ENCODE measurements at regions not wholly inside any gene's neighbourhood (a gene's known extent, or its start where the extent isn't known, plus 50 kb on each side); places are given as distances from the start of the nearest gene placed in this dataset.

DNA sequence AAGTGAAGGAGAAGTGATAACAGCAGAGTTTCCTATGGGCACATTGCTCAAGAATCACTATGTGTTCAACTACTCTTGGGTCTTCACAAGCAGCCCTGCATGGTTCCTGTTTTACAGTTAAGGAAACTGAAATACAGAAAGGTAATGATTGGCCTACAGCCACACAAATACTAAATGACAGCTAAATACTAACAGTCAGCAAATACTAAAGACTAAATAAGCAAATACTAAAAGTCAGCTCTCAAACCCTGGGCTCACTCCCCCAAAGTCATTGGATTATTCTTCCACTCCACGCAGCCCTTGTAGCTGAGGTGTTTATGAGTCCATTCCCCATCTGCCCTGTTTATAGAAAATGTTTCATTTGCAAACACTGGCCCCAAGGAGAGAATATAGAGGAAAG lies 372.7 kb upstream of the CDH11 start:
- TF ChIP-seq, protein P1, sequence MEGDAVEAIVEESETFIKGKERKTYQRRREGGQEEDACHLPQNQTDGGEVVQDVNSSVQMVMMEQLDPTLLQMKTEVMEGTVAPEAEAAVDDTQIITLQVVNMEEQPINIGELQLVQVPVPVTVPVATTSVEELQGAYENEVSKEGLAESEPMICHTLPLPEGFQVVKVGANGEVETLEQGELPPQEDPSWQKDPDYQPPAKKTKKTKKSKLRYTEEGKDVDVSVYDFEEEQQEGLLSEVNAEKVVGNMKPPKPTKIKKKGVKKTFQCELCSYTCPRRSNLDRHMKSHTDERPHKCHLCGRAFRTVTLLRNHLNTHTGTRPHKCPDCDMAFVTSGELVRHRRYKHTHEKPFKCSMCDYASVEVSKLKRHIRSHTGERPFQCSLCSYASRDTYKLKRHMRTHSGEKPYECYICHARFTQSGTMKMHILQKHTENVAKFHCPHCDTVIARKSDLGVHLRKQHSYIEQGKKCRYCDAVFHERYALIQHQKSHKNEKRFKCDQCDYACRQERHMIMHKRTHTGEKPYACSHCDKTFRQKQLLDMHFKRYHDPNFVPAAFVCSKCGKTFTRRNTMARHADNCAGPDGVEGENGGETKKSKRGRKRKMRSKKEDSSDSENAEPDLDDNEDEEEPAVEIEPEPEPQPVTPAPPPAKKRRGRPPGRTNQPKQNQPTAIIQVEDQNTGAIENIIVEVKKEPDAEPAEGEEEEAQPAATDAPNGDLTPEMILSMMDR (IDR thresholded peaks at IDR 0.05; ENCODE audit: control insufficient read depth, extremely low read depth, insufficient read depth): no peak
- no peak for DNase-seq (ENCODE audit: low read depth)
- H3K4me3 ChIP-seq (ENCODE audit: low read depth, low read length): no peak overlapping the region

DNA sequence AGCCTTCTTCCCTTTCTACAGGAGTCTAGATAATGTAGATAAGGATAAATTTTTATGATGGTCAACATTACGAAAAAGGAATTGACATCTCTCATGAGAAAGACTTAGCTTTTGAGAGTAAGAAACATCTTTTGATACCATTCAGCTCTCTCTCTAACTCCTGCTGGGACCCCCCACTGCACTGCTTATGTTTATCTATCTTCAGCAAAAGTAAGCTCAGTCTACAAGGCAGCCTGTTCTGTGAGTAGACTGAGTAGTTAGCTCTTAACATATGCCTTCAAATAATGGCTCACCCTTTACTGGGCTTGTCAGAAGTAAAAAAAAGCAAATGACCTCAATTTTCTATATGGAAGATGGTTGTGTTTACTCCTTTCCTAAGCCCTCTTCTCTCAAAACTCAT lies 372.2 kb upstream of the CDH11 start:
- TF ChIP-seq, protein P1 (IDR thresholded peaks at IDR 0.05; ENCODE audit: control insufficient read depth, extremely low read depth, insufficient read depth): no peak

DNA sequence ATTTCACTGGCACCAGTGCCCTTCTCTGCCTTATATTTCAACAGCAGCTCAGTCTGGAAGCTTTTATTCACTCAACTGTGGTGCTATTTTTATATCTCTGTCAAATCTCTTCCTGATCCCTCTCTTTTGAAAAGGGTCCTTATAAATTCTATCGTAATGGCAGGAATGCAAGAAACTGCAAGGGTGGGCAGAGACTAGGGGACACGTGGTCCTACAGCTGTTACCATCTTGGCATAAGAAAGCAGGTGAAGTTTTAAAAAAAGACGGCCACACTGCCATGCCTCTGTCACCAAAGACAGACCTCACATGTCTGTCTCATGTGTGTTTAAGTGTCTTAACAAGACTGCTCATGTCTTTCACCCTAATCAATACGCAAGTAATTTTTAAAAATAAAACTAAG lies 368.4 kb upstream of the CDH11 start:
- TF ChIP-seq, protein P1 (IDR thresholded peaks at IDR 0.05; ENCODE audit: control insufficient read depth, extremely low read depth, insufficient read depth): no peak
- no peak overlapping the region for H3K4me3 ChIP-seq (ENCODE audit: low read depth, low read length)
- DNase-seq (ENCODE audit: low read depth): no peak

More for the DNA sequence above, 372.2 kb upstream of the CDH11 start:
- H3K4me3 ChIP-seq (ENCODE audit: low read depth, low read length): no peak overlapping the region
- DNase-seq (ENCODE audit: low read depth): no peak

DNA sequence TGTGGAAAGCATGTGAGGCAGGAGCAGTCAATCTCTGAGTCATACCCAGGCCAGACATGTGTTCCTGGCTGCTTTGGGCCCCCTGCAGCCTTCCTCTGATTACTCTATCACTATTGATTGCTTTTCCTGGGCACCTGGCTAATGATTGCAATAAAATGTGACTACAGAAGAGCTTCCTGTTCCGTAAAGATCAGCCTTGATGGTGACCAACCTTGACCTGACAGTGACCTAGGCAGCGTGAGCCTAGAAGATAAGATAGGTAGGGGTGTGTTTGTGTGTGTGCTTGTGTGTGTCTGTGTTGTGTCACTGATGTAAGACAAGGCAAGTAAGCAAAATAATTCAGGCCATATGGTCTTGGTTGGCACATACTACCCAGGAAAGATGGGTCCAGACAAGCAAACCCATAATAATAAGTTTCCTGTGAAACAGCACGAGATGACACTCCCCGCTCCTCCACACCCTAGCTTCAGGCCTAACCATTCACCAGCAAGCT lies 367.7 kb upstream of the CDH11 start:
- H3K4me3 ChIP-seq (ENCODE audit: low read depth, low read length): no peak overlapping the region
- no peak for DNase-seq (ENCODE audit: low read depth)
- TF ChIP-seq, protein P1 (IDR thresholded peaks at IDR 0.05; ENCODE audit: control insufficient read depth, extremely low read depth, insufficient read depth): no peak

DNA sequence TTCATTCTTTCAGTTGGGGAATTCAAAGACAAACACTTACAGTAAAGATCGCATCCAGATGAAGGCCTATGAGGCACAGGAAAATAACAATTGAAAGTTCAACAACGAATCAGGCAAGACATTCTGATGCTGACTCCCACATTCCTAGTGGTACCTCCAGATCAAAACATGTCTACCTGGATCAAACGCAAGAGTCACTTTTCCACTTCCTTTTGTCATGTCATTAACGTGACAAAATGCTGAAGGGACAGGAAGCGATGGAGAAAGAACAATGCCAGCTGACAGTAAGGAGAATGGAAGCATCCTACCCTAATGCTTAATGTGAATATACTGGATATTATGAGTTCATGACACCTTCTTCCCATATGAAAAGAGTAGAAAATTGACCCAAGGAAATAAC lies 365.4 kb upstream of the CDH11 start:
- TF ChIP-seq, protein P1 (IDR thresholded peaks at IDR 0.05; ENCODE audit: control insufficient read depth, extremely low read depth, insufficient read depth): no peak
- DNase-seq (ENCODE audit: low read depth): no peak
- H3K4me3 ChIP-seq (ENCODE audit: low read depth, low read length): no peak overlapping the region

DNA sequence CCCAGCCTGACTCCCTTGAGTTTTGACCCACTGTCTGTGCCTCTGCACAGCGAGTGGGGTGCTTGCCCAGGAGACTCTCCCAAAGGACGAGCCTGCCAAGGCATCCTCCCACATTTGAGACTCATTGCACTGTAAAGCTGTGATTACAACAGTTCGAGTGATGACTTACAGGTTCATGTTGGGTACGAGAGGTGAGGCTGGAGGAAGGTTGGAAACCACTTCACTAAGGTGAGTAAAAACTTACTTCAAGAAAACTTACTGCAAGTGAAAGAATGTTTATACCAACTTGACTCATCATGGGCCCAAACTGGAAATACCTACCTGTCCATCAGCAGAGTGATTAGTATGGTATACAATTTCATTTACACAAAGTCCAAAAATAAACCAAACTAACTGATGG lies 360.1 kb upstream of the CDH11 start:
- H3K4me3 ChIP-seq (ENCODE audit: low read depth, low read length): no peak overlapping the region
- DNase-seq (ENCODE audit: low read depth): no peak
- TF ChIP-seq, protein P1 (IDR thresholded peaks at IDR 0.05; ENCODE audit: control insufficient read depth, extremely low read depth, insufficient read depth): no peak
